SK-N-SH treated with all-trans-retinoic acid at 6 μM for 48 hours (cell line): ENCODE measurements at regions not wholly inside any gene's neighbourhood (a gene's known extent, or its start where the extent isn't known, plus 50 kb on each side); places are given as distances from the start of the nearest gene placed in this dataset.

Experiments
- ATAC-seq: fragments of 200-7000 bp; cut with Tn5 transposase; 3 replicates; pipeline ENCODE4 v1.9.1; 2020; ENCODE audit warnings: mild to moderate bottlenecking, moderate library complexity
- BACH2 ChIP-seq: fragments of 250-450 bp; sonication (Bioruptor Pico); IDR thresholded peaks from 2 replicates; pipeline ENCODE4 v1.9.0; 2021; ENCODE audit warnings: mild to moderate bottlenecking, borderline replicate concordance
- CREB5 ChIP-seq: fragments of 250-450 bp; sonication (Bioruptor Pico); IDR thresholded peaks from 2 replicates; pipeline ENCODE4 v1.5.1; 2020; ENCODE audit warnings: low read depth, mild to moderate bottlenecking, moderate library complexity
- CSDC2 ChIP-seq: fragments of 250-450 bp; sonication (Bioruptor Pico); IDR thresholded peaks from 2 replicates; pipeline ENCODE4 v1.5.0; 2020; ENCODE audit warnings: mild to moderate bottlenecking, moderate library complexity
- CSRNP3 ChIP-seq: fragments of 250-450 bp; sonication (Bioruptor Pico); IDR thresholded peaks from 2 replicates; pipeline ENCODE4 v1.5.1; 2021; ENCODE audit warnings: mild to moderate bottlenecking, moderate library complexity
- ESRRG ChIP-seq: fragments of 250-450 bp; sonication (Bioruptor Pico); IDR thresholded peaks from 2 replicates; pipeline ENCODE4 v1.6.1; 2021; ENCODE audit warnings: mild to moderate bottlenecking
- GLIS3 ChIP-seq: fragments of 250-450 bp; sonication (Bioruptor Pico); IDR thresholded peaks from 2 replicates; pipeline ENCODE4 v1.5.0; 2020; ENCODE audit warnings: mild to moderate bottlenecking, moderate library complexity
- POU6F1 ChIP-seq: fragments of 250-450 bp; sonication (Bioruptor Pico); IDR thresholded peaks from 2 replicates; pipeline ENCODE4 v1.8.0; 2021; ENCODE audit warnings: low read depth, mild to moderate bottlenecking, moderate library complexity, borderline replicate concordance
- PPARA ChIP-seq: fragments of 250-450 bp; sonication (Bioruptor Pico); IDR thresholded peaks from 2 replicates; pipeline ENCODE4 v1.5.0; 2020; ENCODE audit warnings: mild to moderate bottlenecking, borderline replicate concordance
- SNAI2 ChIP-seq: fragments of 250-450 bp; sonication (Bioruptor Pico); IDR thresholded peaks from 2 replicates; pipeline ENCODE4 v1.5.0; 2020; ENCODE audit warnings: mild to moderate bottlenecking, moderate library complexity
- TCF4 ChIP-seq: fragments of 250-450 bp; sonication (Bioruptor Pico); IDR thresholded peaks from 2 replicates; pipeline ENCODE4 v1.8.0; 2021; ENCODE audit warnings: mild to moderate bottlenecking, moderate library complexity, borderline replicate concordance
- TOX ChIP-seq: fragments of 250-450 bp; sonication (Bioruptor Pico); IDR thresholded peaks from 2 replicates; pipeline ENCODE4 v1.8.0; 2021; ENCODE audit warnings: mild to moderate bottlenecking, moderate library complexity, borderline replicate concordance
- ZC3H10 ChIP-seq: fragments of 250-450 bp; sonication (Bioruptor Pico); IDR thresholded peaks from 2 replicates; pipeline ENCODE4 v1.5.1; 2021; ENCODE audit warnings: mild to moderate bottlenecking, moderate library complexity
- ZFP30 ChIP-seq: fragments of 450-650 bp; formaldehyde crosslinking; IDR thresholded peaks from 2 replicates; pipeline ENCODE4 v1.5.0; 2022; ENCODE audit warnings: mild to moderate bottlenecking, moderate library complexity
- ZNF565 ChIP-seq: fragments of 450-650 bp; formaldehyde crosslinking; conservative IDR thresholded peaks from 2 replicates; pipeline ENCODE4 v1.5.0; 2020; ENCODE audit warnings: low read depth, mild to moderate bottlenecking, moderate library complexity
- ZNF8 ChIP-seq: fragments of 450-650 bp; formaldehyde crosslinking; IDR thresholded peaks from 2 replicates; pipeline ENCODE4 v1.5.0; 2020; ENCODE audit warnings: mild to moderate bottlenecking, moderate library complexity
- TF ChIP-seq, protein P1 (sequence below): fragments of 250-450 bp; sonication (Bioruptor Pico); IDR thresholded peaks from 2 replicates; pipeline ENCODE4 v1.5.0; 2020; ENCODE audit warnings: mild to moderate bottlenecking, moderate library complexity
- TF ChIP-seq, protein P2 (sequence below): fragments of 250-450 bp; sonication (Bioruptor Pico); IDR thresholded peaks from 2 replicates; pipeline ENCODE4 v1.8.0; 2020; ENCODE audit warnings: mild to moderate bottlenecking, moderate library complexity, borderline replicate concordance

DNA sequence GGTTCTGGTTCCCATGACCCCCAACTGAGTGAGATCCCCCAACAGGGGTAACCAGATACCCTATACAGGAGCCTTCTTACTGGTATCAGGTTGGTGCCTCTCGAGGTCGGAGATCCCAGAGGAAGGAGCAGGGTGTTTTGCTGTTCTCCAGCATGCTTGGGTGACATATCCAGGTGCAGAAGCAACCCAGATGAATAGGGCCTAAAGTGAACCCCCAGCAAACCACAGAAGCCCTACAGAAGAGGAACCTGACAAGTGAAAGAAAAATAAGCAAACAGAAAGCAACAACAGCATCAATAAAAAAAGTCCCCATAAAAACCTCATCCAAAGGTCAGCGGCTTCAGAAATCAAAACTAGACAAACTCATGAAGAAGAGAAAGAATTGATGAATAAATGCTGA is 633.4 kb upstream of the CXADR start (continued):
- TF ChIP-seq, protein P1, sequence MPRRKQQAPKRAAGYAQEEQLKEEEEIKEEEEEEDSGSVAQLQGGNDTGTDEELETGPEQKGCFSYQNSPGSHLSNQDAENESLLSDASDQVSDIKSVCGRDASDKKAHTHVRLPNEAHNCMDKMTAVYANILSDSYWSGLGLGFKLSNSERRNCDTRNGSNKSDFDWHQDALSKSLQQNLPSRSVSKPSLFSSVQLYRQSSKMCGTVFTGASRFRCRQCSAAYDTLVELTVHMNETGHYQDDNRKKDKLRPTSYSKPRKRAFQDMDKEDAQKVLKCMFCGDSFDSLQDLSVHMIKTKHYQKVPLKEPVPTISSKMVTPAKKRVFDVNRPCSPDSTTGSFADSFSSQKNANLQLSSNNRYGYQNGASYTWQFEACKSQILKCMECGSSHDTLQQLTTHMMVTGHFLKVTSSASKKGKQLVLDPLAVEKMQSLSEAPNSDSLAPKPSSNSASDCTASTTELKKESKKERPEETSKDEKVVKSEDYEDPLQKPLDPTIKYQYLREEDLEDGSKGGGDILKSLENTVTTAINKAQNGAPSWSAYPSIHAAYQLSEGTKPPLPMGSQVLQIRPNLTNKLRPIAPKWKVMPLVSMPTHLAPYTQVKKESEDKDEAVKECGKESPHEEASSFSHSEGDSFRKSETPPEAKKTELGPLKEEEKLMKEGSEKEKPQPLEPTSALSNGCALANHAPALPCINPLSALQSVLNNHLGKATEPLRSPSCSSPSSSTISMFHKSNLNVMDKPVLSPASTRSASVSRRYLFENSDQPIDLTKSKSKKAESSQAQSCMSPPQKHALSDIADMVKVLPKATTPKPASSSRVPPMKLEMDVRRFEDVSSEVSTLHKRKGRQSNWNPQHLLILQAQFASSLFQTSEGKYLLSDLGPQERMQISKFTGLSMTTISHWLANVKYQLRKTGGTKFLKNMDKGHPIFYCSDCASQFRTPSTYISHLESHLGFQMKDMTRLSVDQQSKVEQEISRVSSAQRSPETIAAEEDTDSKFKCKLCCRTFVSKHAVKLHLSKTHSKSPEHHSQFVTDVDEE (CRISPR knock-in tag) = no peak
- TF ChIP-seq GLIS3 (CRISPR knock-in tag) (no peak), ZNF565 (no peak), CSDC2 (CRISPR knock-in tag) (no peak)

- TF ChIP-seq, protein P2, sequence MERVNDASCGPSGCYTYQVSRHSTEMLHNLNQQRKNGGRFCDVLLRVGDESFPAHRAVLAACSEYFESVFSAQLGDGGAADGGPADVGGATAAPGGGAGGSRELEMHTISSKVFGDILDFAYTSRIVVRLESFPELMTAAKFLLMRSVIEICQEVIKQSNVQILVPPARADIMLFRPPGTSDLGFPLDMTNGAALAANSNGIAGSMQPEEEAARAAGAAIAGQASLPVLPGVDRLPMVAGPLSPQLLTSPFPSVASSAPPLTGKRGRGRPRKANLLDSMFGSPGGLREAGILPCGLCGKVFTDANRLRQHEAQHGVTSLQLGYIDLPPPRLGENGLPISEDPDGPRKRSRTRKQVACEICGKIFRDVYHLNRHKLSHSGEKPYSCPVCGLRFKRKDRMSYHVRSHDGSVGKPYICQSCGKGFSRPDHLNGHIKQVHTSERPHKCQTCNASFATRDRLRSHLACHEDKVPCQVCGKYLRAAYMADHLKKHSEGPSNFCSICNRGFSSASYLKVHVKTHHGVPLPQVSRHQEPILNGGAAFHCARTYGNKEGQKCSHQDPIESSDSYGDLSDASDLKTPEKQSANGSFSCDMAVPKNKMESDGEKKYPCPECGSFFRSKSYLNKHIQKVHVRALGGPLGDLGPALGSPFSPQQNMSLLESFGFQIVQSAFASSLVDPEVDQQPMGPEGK = no peak
- TF ChIP-seq ZC3H10 (CRISPR knock-in tag) (no peak), ZNF8 (no peak), POU6F1 (CRISPR knock-in tag) (no peak), ZFP30 (CRISPR knock-in tag) (no peak)
- TF ChIP-seq, all 23 proteins: peak for 0
- no peak for ATAC-seq
Measured at GRCh38 chr21:16891821-16892220, 621.0 kb upstream of the CXADR start.

- TF ChIP-seq, protein P2 = no peak
- no peak for TF ChIP-seq POU6F1 (CRISPR knock-in tag)
- no peak for TF ChIP-seq ESRRG (CRISPR knock-in tag)
- TF ChIP-seq ZFP30 (CRISPR knock-in tag) = no peak
- TF ChIP-seq BACH2 (CRISPR knock-in tag) = no peak
- ATAC-seq = no peak
Measured at GRCh38 chr21:16900685-16901084, 612.2 kb upstream of the CXADR start.

- no peak for TF ChIP-seq CSDC2 (CRISPR knock-in tag)
- TF ChIP-seq PPARA (CRISPR knock-in tag) = no peak
- TF ChIP-seq ESRRG (CRISPR knock-in tag) = no peak
- no peak for TF ChIP-seq SNAI2 (CRISPR knock-in tag)
- TF ChIP-seq, protein P2 = no peak
- no peak for TF ChIP-seq CREB5 (CRISPR knock-in tag)
- TF ChIP-seq ZC3H10 (CRISPR knock-in tag) = no peak
- no peak for TF ChIP-seq TOX (CRISPR knock-in tag)
- TF ChIP-seq ZFP30 (CRISPR knock-in tag) = no peak
- TF ChIP-seq ZNF565 = no peak
- no peak for TF ChIP-seq TCF4
- no peak for TF ChIP-seq CSRNP3
- TF ChIP-seq, protein P1 (CRISPR knock-in tag) = no peak
- ATAC-seq = no peak
Measured at GRCh38 chr21:16908077-16908476, 604.8 kb upstream of the CXADR start.
